ENCODE measurements at regions not wholly inside any gene's neighbourhood (a gene's known extent, or its start where the extent isn't known, plus 50 kb on each side); places are given as distances from the start of the nearest gene placed in this dataset.

DNA sequence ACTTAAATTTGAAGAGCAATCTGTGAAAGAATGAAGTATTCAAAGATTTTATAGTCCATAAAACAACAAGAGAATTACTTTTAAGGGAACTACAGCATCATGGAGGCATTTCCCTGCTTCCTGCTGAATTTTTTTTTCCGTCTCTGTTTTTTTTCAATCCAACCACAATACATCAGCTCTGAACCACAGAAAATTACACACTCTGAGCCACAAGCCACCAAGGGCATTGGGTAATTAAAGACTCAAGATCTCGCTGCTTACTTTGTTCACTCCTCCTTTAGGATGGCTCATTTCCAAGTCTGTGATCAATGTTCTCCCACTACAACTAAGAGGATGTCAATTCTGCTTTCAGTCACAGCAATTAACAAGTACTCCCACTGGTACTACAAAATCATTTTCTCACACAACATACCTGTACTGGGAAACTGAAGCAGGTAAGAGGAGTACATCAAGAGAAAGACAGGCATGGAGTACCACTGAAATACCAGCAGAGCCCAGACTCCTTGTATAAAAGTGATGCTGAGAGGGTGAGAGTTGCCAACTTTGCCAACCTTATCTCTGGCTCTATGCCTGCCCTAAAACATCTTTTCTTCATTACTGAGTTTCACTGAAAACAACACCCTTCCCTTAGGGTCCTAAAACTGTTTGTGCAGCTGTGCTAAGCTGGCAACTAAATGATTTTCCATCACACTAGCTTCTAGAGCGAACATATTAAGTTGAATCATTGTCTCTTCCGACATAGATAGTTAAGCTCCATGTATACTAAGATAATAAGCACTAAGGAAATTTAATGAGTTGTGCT is 105.8 kb upstream of the MAGEB18 start:
- DNase-seq (ENCODE audit: low spot score), result no peak

DNA sequence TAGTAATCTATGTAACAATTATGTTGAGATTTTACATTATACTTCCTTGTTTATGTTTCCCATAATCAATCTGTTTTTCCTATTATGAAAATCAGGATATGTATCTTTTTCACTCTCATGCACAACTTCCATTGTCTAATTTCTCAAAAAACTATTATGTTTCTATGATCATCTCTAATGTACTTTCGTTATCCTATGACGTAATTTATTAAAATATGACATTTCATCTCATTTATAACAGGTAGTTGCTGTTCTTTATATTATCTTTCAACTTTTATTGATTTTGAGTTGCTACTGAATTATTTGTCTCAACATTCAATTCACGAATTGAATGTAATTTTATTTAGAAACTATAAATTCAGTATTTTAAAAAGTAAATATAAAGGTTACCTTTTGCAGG is 100.8 kb upstream of the MAGEB18 start:
- DNase-seq (ENCODE audit: low spot score), result no peak

- DNase-seq (ENCODE audit: low spot score), result no peak
These were observed 88.0 kb upstream of the MAGEB18 start for GRCh38 chrX:26050099-26050498.

GRCh38 chrX:26070882-26071281 is 67.3 kb upstream of the MAGEB18 start:
- no peak for DNase-seq (ENCODE audit: low spot score)

- no peak for DNase-seq (ENCODE audit: low spot score)
These were observed 66.5 kb upstream of the MAGEB18 start for GRCh38 chrX:26071618-26072017.

- no peak for DNase-seq (ENCODE audit: low spot score)
These were observed 55.0 kb upstream of the MAGEB18 start for GRCh38 chrX:26083093-26083492.
